ENCODE measurements at regions not wholly inside any gene's neighbourhood (a gene's known extent, or its start where the extent isn't known, plus 50 kb on each side); places are given as distances from the start of the nearest gene placed in this dataset.
A peak's percentile ranks its signal among the peaks of the same experiment; 100 is the strongest.
"Not testable (repeated sequence)": the region's sequence is repeated elsewhere in the genome, so short reads cannot be mapped to it uniquely, and the experiment has no call there.

- FAIRE-seq = no peak
These were observed 164.6 kb downstream of the NDFIP2 start for GRCh38 chr13:79645569-79645968.

- FAIRE-seq = no peak
These were observed 161.6 kb downstream of the NDFIP2 start for GRCh38 chr13:79642596-79642995.

DNA sequence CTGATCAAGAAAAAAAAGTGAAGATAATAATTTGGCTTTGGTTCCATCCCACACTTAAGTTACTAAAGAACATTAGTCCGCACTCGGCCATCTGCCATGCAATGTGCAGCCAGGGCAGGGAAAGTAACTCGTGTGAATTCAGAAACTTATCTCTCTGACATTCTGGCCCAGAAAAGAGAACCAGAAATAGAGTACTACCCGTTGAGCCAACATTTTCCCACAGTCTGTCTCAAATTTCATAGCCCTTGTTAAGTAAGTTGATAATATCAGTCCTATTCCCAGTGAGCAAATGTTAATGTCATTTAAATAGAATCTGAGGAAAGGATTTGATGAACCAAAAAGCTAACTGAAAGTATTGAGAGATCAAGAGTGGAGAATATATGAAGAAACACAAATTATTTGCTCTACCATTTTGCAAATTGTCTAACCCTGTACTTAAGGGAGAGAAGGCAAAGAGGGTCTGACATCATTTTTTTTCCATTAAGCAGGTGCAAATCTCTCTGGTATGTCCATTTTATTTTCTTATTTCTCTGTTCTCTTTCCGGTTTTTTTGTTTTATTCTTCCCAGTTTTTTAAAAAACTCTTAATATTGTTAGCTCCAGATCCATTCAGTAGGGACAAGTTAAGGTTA is 156.3 kb downstream of the NDFIP2 start:
- no peak for FAIRE-seq

GRCh38 chr13:79631051-79631659 is 150.2 kb downstream of the NDFIP2 start:
- FAIRE-seq = no peak

DNA sequence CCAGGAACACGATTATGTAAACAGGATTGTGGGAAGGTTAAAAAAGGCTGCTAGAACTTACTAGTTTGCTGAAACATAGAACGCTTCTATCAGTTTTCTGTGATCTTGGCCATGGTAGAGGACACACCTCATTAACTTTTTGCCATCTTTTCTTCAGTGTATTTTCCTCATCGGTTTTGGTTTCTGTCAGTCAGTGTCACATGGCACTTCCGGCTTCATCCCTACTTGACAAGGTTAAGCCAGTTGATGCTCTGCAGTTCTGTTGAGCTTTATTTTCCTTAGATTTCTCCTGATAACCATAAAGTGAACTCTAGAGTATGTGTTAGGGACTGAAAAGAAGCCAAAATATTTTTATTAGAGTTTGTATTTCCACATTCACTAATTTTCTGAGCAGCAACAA is 147.5 kb downstream of the NDFIP2 start:
- FAIRE-seq = peak; percentile 46

GRCh38 chr13:79626924-79627323 is 146.0 kb downstream of the NDFIP2 start:
- FAIRE-seq = no peak

DNA sequence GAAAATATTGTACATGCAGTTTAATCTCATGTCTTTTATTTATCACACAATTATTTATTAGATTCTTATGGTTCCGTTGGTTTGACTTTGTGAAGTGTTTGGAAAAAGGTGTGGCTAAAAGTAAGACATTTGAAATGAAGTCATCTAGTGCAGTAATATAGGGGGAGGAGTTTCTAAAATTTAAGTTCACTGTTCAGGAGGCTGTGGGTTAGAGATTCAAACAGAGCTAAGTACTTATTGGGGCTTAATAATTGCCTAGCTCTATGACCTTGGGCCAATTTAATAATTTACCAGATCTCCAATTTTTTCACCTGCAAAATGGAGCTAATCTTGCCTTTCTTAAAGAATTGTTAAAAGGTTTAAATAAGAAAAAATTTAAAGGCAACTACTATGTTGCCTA is 144.6 kb downstream of the NDFIP2 start:
- no peak for FAIRE-seq

DNA sequence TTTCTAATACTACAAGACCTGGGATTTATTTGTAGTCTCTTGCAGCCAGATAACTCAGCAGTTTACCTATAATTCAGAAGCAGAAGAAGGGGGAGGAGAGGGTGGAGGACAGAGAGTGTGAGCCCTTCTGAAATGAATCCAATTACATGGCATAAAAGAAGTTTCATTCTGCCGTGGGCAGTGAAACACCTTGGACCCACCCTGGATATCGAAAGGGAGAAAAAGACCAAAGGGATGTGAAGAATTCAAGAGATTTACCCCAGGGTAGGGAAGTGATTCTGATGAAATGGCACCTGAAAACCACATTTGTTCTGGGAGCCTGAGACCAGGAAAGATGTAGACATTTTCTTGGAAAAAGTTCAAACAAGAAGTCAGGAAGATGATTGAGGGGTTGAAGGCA is 140.9 kb downstream of the NDFIP2 start:
- FAIRE-seq = no peak

DNA sequence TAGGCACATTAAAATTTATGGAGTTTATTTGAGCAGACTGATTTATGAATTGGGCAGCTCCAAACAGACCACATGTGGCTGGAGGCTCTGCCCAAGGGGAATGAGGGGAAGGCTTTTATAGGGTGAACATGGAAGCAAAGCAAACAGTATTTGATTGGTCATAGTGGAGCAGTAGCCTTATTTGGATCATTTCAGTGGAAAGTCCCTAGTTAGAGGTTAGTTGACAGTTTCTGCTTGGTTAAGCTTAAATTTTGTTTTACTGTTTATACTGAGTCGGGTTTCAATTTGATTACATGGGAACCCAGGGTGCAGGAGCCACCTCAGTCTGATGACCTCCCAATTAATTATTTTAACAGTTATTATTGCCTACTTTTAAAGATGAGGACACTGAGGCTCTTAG is 140.5 kb downstream of the NDFIP2 start:
- FAIRE-seq = no peak

DNA sequence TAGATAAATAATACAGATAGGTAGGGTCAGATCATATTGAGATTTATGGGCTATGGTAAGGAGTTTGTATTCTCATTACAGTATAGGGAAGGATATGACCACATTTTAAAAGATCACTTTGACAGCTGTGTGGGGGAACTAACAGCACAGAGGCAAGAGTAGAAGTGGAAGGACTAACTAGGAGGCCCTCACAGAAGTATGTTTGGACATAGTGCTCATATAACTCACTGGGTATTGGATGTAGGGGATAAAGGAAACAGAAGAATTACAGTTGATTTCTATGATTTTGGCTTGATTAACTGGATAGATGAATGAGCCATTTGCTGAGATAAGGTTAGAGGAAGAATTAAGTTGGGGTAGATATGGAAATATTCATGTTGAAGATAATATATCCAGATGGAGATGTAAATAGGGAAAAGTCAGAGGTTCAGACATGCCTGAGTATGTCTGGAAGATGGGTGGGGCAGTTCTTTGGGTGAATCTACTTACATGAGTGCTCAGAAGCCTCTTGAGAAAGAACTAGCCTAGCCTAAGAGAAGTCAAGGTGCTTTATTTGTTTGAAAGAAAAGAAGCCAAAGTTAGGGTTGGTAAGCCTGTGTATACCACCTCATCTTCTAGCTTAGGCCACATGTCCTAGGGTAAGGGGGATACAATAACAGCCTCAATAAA is 133.4 kb downstream of the NDFIP2 start:
- FAIRE-seq = no peak

DNA sequence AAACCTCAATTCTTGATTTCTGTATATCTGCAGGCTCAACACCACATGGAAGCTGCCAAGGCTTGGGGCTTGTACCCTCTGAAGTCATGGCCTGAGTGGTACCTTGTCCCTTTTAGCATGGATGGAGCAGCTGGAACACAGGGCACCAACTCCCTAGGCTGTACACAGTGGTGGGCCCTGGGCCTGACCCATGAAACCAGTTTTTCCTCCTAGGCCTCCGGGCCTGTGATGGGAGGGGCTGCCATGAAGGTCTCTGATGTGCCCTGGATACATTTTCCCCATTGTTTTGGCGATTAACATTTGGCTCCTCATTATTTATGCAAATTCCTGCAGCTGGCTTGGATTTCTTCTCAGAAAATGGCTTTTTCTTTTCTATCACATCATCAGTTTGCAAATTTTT is 131.6 kb downstream of the NDFIP2 start:
- no peak for FAIRE-seq

- FAIRE-seq = not testable (repeated sequence)
These were observed 126.9 kb downstream of the NDFIP2 start for GRCh38 chr13:79607895-79608294.

All from TTC549 (cell line).